RKO (cell line): ENCODE measurements at regions not wholly inside any gene's neighbourhood (a gene's known extent, or its start where the extent isn't known, plus 50 kb on each side); places are given as distances from the start of the nearest gene placed in this dataset.

ENCODE experiments used
- DNase-seq: peaks from one replicate; pipeline ENCODE4 v3.0.0-alpha.2; 2016; ENCODE audit warnings: low spot score

DNA sequence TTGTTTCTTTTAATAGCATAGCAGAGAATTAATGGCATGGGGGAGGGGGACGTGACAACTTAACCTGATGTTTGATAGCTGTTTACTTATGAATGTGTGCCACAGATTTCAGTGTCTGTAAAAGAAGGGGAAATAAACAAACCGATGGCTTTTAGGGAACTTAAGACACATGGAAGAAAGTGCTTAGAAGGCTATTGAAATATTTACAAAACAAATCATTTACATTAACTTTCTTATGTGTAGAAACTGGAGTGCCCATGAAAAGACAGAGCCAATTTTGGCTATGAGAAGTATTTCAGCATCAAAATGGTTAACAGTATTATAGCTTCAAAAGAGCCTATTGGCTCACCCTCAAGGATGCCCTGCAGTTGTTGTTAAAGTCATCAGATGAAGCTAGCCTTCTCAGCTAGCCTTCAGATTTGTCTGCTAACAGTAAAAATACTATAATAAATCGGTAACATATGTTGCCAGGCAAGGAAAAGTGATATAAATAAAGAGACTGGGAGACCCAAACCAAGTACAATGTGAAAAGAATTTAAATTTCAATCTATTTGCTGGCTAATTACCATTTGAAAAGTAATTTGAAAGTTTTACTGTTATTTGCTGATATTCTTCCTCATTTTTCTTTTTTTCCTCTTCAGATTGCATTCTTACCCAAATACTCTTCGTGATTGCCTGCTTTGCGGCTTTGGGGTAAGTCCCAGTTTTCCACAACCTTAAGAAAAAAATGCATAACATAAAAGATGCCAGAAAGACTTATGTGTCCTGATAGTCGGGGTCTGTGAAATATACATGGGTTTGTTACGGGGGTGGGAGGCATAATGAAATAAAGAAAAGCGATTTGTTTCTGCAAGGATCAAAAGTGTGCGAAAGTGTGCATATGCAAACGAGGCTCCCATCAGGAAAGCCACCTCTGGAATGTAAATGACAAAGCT, 256.4 kb downstream of the MEIS1 start:
- DNase-seq = no peak

DNA sequence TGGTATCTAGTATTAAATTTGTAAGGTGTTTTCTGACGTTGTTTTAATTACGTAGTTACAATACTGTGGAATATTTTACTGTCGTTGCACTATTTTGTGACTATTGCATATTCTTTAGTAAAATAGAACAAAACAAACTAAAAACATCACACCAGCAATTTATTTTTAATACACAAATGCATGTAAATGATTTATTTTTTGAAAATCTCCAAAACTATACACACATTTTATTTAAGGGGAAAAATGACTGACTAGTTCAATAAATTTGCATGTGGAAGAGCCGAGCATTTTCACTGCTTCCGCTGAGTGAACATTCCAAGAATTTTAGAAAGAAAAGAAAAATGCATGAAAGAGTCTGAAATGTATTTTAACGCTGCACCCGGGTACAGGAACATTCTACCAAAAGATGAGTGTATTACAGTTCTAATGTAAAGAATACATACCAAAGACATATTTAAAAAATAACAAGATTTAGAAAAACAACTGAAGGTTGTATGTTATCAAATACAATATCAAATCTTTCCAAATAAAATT, 257.7 kb downstream of the MEIS1 start:
- no peak for DNase-seq

DNA sequence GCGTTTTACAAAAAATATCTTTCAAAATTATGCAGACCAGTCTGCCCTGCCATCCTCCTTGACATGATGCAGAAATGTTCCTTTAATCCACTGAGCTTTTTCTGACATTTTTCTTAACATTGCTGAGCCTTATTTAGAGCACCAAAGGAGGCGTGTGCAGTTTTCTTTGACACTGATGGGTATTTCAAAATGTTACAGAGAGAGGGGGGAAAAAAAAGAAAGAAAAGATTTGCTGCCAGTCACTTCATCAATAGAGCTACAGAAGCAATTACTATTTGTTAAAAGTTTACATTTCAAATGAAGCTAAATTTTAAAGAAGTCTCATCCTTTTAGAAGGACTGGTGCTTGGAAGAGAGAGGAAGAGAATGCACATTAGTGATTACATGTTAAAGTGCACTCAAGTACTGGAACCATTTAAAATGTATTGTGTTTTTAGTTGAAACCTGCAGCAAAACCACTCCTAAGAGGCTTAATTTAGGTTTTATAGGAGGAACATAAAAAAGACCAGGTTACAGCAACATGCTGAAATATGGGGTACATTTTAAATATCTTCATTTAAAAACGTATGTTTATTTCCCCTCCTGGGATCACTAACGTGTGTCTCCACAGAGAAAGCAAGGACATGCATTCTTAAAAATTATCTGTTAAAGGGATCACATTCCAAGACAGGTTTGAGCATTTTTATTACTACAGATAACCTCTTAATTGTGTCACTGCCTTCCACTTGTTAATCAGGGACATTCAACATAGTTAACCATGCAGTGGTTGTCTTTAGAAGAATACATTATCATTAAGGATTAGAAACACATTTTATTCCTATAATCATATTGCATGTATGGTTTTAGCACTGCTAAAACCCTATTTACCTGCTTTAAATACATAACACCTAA, 258.4 kb downstream of the MEIS1 start:
- no peak for DNase-seq

- DNase-seq = no peak
Measured at GRCh38 chr2:66694087-66694860, 259.3 kb downstream of the MEIS1 start.

DNA sequence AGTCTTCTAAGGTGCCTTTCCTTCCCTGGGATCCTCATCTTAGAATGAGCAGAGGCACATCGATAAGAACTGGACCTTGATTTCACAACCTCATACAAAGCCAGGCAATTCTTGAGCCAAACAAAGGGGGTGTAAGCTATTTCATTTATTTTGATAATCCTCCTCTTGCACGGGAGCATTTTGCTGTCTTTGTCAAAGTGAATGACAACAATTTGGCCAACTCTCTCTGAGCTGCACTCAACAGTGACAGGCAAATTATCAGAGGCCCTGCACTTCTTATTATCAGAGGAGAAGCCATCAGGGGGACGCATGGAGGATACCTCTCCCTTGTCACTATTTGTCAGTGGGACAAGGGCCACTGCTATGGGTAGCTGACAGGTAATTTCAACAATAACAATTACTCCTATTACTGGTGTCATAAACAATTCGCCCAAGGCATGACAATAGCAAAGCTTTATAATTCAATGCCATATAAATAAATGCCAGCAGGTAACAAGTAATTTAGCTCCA, 260.4 kb downstream of the MEIS1 start:
- no peak for DNase-seq

- no peak for DNase-seq
Measured at GRCh38 chr2:66696374-66696773, 261.4 kb downstream of the MEIS1 start.

DNA sequence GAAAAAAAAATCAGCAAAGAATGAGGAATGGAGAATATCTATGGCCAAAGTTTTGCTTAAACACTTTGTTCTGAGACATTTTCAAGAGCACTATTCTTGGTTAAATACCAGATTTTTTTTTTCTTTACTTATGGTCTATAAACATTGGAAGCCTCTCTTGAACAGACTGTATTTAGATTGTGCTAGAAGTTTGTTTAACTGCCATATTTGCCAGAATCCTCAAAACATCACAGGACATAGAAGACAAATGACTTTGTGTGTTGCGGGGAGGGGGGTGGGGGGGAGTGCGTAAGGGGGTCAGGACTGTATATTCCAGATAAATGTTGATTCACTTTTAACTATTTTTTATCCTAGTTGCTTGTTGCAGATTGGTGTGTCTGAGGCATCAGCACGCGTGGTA, 262.0 kb downstream of the MEIS1 start:
- DNase-seq = no peak

DNA sequence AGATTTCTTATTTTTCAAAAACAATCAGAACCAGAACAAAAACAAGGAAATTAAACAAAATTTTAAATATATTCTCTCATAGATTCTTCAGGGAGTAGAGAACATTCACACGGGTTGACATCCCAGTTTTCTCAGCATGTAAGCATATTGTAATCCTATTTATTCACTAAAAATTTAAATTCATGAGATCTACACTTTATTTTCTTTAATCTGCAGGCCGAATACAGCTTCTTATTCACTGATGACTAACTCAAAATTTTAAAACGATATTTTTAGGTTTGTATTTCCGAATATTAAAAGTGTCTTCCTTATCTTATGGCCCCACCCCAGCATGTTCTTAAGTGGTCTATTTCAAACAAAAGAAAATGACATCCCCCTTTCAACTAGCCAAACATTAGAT, 262.4 kb downstream of the MEIS1 start:
- no peak for DNase-seq

DNA sequence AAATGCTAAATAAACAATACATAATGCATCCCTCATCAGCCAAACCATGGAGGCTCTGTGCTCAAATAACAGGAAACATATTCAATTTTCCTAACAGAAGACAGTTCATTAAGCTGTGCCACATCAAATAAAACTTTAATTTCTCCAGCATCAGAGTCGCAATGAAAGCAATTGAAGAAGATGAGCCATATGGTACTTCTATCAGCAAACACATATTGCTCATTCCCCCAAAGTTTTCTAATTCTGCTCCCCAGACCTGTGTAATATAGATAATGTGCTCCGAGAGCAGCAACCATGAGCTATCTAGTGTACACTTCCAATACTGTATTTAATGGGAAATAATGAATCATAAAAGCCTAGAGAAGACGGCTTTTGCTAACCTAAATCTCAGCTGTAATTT, 263.2 kb downstream of the MEIS1 start:
- DNase-seq = no peak

GRCh38 chr2:66698576-66699239, 263.8 kb downstream of the MEIS1 start:
- no peak for DNase-seq

GRCh38 chr2:66699416-66699792, 264.5 kb downstream of the MEIS1 start:
- no peak for DNase-seq

GRCh38 chr2:66699793-66700676, 265.1 kb downstream of the MEIS1 start:
- DNase-seq = no peak

DNA sequence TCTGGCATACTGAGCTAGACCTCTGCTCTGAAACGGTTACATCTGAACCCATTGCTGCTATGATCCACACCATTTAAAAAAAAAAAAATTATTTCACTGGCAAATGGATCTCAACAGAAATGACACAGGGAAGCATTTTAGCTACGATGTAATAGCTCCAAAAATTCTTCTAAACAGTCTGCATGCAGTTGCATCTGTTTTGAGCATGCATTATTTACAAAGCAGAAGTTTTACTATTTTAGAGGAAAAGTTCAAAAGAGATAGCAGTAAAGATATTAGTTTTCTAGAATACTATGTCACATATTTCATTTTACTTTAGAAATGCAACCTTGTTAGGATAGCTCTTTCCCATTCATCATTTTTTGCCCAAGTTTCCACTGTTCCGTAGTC, 265.7 kb downstream of the MEIS1 start:
- no peak for DNase-seq

- no peak for DNase-seq
Measured at GRCh38 chr2:66701251-66701650, 266.3 kb downstream of the MEIS1 start.

DNA sequence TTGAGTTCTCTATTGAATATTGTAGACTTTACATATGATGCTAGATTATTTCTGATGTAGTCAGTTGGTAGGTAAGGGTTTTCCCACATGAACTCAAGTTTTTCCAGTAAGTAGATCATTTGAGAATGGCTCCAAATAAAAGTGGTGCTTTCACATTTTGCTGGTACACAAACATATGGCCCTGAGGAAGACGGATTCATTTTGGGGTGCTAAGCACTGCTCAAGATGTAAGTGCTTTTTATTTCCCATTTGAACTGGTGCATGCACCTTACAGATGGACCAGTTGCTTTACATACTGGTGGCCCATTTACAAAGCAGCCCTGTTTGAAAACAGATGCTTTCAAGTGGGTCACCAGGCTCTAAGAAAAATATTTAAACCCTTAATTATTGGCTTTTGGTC, 266.7 kb downstream of the MEIS1 start:
- no peak for DNase-seq

DNA sequence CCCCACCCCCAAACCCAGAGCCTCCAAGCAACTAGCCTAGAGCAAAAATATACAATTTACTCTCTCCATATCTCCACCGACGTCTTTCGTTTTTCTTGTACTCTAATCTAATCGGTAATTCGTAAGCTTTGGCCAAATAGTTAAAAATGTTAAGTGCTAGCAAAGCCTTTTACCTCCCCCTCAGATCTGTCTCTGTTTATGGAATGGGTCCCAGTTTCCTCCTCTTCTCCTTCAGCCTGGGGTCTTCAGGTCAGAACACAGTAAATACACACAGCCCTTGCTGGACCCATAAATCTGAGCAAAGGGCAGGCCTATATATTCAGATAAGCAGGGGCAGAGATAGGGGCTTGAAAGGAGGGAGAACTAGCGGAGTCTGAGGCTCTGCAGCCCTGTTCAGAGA, 267.4 kb downstream of the MEIS1 start:
- DNase-seq = no peak

- DNase-seq = no peak
Measured at GRCh38 chr2:66704786-66705185, 269.9 kb downstream of the MEIS1 start.

GRCh38 chr2:66714610-66715009, 279.7 kb downstream of the MEIS1 start:
- no peak for DNase-seq

GRCh38 chr2:66717218-66717905, 282.4 kb downstream of the MEIS1 start:
- DNase-seq = no peak

DNA sequence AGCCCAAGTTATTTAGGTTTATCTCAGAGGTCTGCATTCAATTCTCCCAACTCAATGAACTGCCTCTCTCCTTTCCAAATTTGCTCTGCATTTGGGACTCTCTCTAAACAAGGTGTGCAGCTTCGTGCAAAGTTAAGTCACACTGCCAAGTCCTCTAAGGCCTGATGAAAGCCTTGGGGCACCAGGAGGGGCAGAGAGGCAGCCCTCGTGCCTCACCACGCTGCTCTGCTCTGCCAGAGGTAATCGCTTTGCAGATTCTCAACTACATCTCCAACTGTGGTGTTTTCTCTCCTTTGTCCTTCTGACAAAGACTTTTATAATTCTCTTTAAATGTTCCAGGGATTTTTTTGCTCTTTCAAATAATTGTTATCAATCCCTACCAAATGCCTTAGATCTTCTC, 283.0 kb downstream of the MEIS1 start:
- DNase-seq = no peak
